ENCODE measurements at regions not wholly inside any gene's neighbourhood (a gene's known extent, or its start where the extent isn't known, plus 50 kb on each side); places are given as distances from the start of the nearest gene placed in this dataset.
"Not testable (repeated sequence)": the region's sequence is repeated elsewhere in the genome, so short reads cannot be mapped to it uniquely, and the experiment has no call there.

GRCh38 chr5:136924490-136924889 lies 559.1 kb upstream of the TRPC7 start:
- DNase-seq (ENCODE audit: low read depth), result no peak

GRCh38 chr5:136910625-136911024 lies 545.3 kb upstream of the TRPC7 start:
- no peak for DNase-seq (ENCODE audit: low read depth)

GRCh38 chr5:136909906-136910305 lies 544.6 kb upstream of the TRPC7 start:
- DNase-seq (ENCODE audit: low read depth), result no peak

- no peak for DNase-seq (ENCODE audit: low read depth)
Observed at GRCh38 chr5:136907371-136907770, 542.0 kb upstream of the TRPC7 start.

GRCh38 chr5:136906545-136906944 lies 541.2 kb upstream of the TRPC7 start:
- DNase-seq (ENCODE audit: low read depth), result no peak

- DNase-seq (ENCODE audit: low read depth), result no peak
Observed at GRCh38 chr5:136905571-136905970, 540.2 kb upstream of the TRPC7 start.

- DNase-seq (ENCODE audit: low read depth), result no peak
Observed at GRCh38 chr5:136894070-136894469, 528.7 kb upstream of the TRPC7 start.

- no peak for DNase-seq (ENCODE audit: low read depth)
Observed at GRCh38 chr5:136892000-136892399, 526.7 kb upstream of the TRPC7 start.

GRCh38 chr5:136891175-136891972 lies 526.0 kb upstream of the TRPC7 start:
- no peak for DNase-seq (ENCODE audit: low read depth)

- DNase-seq (ENCODE audit: low read depth), result no peak
Observed at GRCh38 chr5:136890431-136891148, 525.2 kb upstream of the TRPC7 start.

- DNase-seq (ENCODE audit: low read depth), result no peak
Observed at GRCh38 chr5:136886608-136887007, 521.3 kb upstream of the TRPC7 start.

GRCh38 chr5:136864960-136865359 lies 499.6 kb upstream of the TRPC7 start:
- DNase-seq (ENCODE audit: low read depth), result no peak

- no peak for DNase-seq (ENCODE audit: low read depth)
Observed at GRCh38 chr5:136856648-136857047, 491.3 kb upstream of the TRPC7 start.

GRCh38 chr5:136853971-136854370 lies 488.6 kb upstream of the TRPC7 start:
- DNase-seq (ENCODE audit: low read depth), result no peak

- DNase-seq (ENCODE audit: low read depth), result no peak
Observed at GRCh38 chr5:136840601-136841000, 475.3 kb upstream of the TRPC7 start.

GRCh38 chr5:136836093-136836492 lies 470.7 kb upstream of the TRPC7 start:
- no peak for DNase-seq (ENCODE audit: low read depth)

- no peak for DNase-seq (ENCODE audit: low read depth)
Observed at GRCh38 chr5:136820848-136821247, 455.5 kb upstream of the TRPC7 start.

GRCh38 chr5:136819526-136820302 lies 454.4 kb upstream of the TRPC7 start:
- DNase-seq (ENCODE audit: low read depth), result no peak

- DNase-seq (ENCODE audit: low read depth), result no peak
Observed at GRCh38 chr5:136816327-136816726, 451.0 kb upstream of the TRPC7 start.

- DNase-seq (ENCODE audit: low read depth), result no peak
Observed at GRCh38 chr5:136814619-136815378, 449.5 kb upstream of the TRPC7 start.

- not testable (repeated sequence) for DNase-seq (ENCODE audit: low read depth)
Observed at GRCh38 chr5:136812270-136812669, 446.9 kb upstream of the TRPC7 start.

- no peak for DNase-seq (ENCODE audit: low read depth)
Observed at GRCh38 chr5:136811551-136811950, 446.2 kb upstream of the TRPC7 start.
